ENCODE measurements at regions not wholly inside any gene's neighbourhood (a gene's known extent, or its start where the extent isn't known, plus 50 kb on each side); places are given as distances from the start of the nearest gene placed in this dataset.

GRCh38 chr6:22959571-22959970, 390.2 kb downstream of the HDGFL1 start:
- Histone ChIP-seq H3K27ac (no peak overlapping the region), H3K9me3 (peaks cover 0 to 8% (median 0%) of the 10 kb centered on the region in 11 donors), H3K4me3 (no peak overlapping the region), H3K4me1 (peaks cover 0 to 18% (median 6%) of the 10 kb centered on the region in 9 donors), H3K27me3 (no peaks in the 10 kb centered on the region), H3K36me3 (no peaks in the 10 kb centered on the region)
- WGBS, 2 donors: 90 to 93% methylated on average over 2 of the region's 2 CpGs
- intact Hi-C loops (cut with DNase I): no loop called here
- ATAC-seq (no peak), DNase-seq (no peak)
- TF ChIP-seq, protein P1, sequence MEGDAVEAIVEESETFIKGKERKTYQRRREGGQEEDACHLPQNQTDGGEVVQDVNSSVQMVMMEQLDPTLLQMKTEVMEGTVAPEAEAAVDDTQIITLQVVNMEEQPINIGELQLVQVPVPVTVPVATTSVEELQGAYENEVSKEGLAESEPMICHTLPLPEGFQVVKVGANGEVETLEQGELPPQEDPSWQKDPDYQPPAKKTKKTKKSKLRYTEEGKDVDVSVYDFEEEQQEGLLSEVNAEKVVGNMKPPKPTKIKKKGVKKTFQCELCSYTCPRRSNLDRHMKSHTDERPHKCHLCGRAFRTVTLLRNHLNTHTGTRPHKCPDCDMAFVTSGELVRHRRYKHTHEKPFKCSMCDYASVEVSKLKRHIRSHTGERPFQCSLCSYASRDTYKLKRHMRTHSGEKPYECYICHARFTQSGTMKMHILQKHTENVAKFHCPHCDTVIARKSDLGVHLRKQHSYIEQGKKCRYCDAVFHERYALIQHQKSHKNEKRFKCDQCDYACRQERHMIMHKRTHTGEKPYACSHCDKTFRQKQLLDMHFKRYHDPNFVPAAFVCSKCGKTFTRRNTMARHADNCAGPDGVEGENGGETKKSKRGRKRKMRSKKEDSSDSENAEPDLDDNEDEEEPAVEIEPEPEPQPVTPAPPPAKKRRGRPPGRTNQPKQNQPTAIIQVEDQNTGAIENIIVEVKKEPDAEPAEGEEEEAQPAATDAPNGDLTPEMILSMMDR (IDR thresholded peaks at IDR 0.05): no peak

DNA sequence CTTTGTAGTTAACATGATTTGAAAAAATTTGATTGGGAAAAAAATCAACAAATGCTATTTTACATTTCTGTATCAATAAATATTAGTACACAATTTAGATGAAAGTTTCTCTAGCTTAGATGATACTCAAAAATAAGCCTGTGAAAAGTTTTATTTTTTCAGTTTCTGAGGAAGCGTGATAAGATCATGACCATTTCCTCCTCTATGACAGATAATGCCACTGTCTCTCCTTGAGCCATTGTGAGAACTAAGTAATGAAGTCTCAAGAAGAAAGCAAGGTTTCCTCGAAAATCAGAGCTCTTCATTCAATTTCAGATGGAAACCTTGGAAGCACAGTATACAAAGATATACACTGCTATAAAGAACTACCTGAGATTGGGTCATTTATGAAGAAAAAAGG, 395.0 kb downstream of the HDGFL1 start:
- WGBS, 2 donors: 74 to 79% methylated on average over 2 of the region's 2 CpGs
- TF ChIP-seq, protein P1 (IDR thresholded peaks at IDR 0.05): no peak

DNA sequence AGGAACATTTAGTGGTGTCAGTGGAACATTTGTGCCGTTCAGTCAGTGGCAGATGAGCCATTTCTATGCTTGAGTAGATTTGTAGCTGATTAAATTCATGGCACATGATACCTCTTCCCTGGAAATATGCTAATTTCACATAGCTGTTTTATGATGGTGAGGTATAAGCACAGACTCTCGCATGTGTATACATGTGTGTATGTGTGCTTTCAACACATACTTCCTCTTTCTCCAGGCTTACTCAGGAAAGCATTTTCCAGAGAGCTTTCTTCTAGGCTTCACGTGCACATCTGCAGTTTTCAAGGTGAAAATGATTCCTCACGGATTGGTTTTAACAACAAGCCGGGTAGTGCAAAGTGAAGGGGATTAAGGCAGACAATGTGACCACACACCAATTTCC, 396.5 kb downstream of the HDGFL1 start:
- Histone ChIP-seq H3K36me3 (no peaks in the 10 kb centered on the region), H3K4me3 (no peak overlapping the region), H3K27me3 (no peaks in the 10 kb centered on the region), H3K27ac (no peak overlapping the region), H3K9me3 (no peaks in the 10 kb centered on the region), H3K4me1 (no peaks in the 10 kb centered on the region)
- DNase-seq: no peak
- intact Hi-C loops (cut with DNase I): no loop called here
- TF ChIP-seq, protein P1 (IDR thresholded peaks at IDR 0.05): no peak
- ATAC-seq: no peak
- 59 to 83% methylated on average over 5 of the region's 5 CpGs for WGBS, 2 donors

More for the DNA sequence above, 395.0 kb downstream of the HDGFL1 start:
- DNase-seq: no peak
- Histone ChIP-seq H3K36me3 (no peaks in the 10 kb centered on the region), H3K9me3 (no peaks in the 10 kb centered on the region), H3K27ac (no peak overlapping the region), H3K27me3 (no peaks in the 10 kb centered on the region), H3K4me1 (no peaks in the 10 kb centered on the region), H3K4me3 (no peak overlapping the region)
- intact Hi-C loops (cut with DNase I): no loop called here
- ATAC-seq: no peak

GRCh38 chr6:22966691-22967422, 397.5 kb downstream of the HDGFL1 start:
- Histone ChIP-seq H3K27ac (no peak overlapping the region), H3K36me3 (no peaks in the 10 kb centered on the region), H3K4me1 (no peaks in the 10 kb centered on the region), H3K9me3 (no peaks in the 10 kb centered on the region), H3K27me3 (no peaks in the 10 kb centered on the region), H3K4me3 (no peak overlapping the region)
- ATAC-seq (no peak), DNase-seq (no peak)
- intact Hi-C loops (cut with DNase I): no loop called here
- TF ChIP-seq, protein P1 (IDR thresholded peaks at IDR 0.05): no peak
- WGBS, 2 donors: 64 to 78% methylated on average over 3 of the region's 3 CpGs
